Dedifferentiated amniotic fluid mesenchymal stem cell (primary cell): ENCODE measurements at regions not wholly inside any gene's neighbourhood (a gene's known extent, or its start where the extent isn't known, plus 50 kb on each side); places are given as distances from the start of the nearest gene placed in this dataset.
"Not testable (repeated sequence)": the region's sequence is repeated elsewhere in the genome, so short reads cannot be mapped to it uniquely, and the experiment has no call there.

Experiments used
- DNase-seq: peaks from one replicate; pipeline ENCODE4 v3.0.0-alpha.2; 2016; ENCODE audit errors: extremely low spot score

- no peak for DNase-seq
Measured at GRCh38 chr13:103694471-103694870, 628.3 kb upstream of the SLC10A2 start.

- DNase-seq, result no peak
Measured at GRCh38 chr13:103694033-103694432, 627.8 kb upstream of the SLC10A2 start.

- no peak for DNase-seq
Measured at GRCh38 chr13:103692442-103692841, 626.2 kb upstream of the SLC10A2 start.

GRCh38 chr13:103676329-103676728, 610.1 kb upstream of the SLC10A2 start:
- DNase-seq, result no peak

- no peak for DNase-seq
Measured at GRCh38 chr13:103671547-103671946, 605.3 kb upstream of the SLC10A2 start.

- DNase-seq, result no peak
Measured at GRCh38 chr13:103663996-103664395, 597.8 kb upstream of the SLC10A2 start.

GRCh38 chr13:103656311-103656710, 590.1 kb upstream of the SLC10A2 start:
- no peak for DNase-seq

- no peak for DNase-seq
Measured at GRCh38 chr13:103640606-103641005, 574.4 kb upstream of the SLC10A2 start.

GRCh38 chr13:103639326-103639725, 573.1 kb upstream of the SLC10A2 start:
- no peak for DNase-seq

- DNase-seq, result no peak
Measured at GRCh38 chr13:103638706-103639105, 572.5 kb upstream of the SLC10A2 start.

GRCh38 chr13:103634066-103634465, 567.8 kb upstream of the SLC10A2 start:
- DNase-seq, result no peak

GRCh38 chr13:103625194-103625593, 559.0 kb upstream of the SLC10A2 start:
- DNase-seq, result no peak

- no peak for DNase-seq
Measured at GRCh38 chr13:103618151-103618550, 551.9 kb upstream of the SLC10A2 start.

GRCh38 chr13:103615771-103616170, 549.6 kb upstream of the SLC10A2 start:
- no peak for DNase-seq

GRCh38 chr13:103614761-103615160, 548.5 kb upstream of the SLC10A2 start:
- no peak for DNase-seq

GRCh38 chr13:103607995-103608394, 541.8 kb upstream of the SLC10A2 start:
- DNase-seq, result no peak

- DNase-seq, result no peak
Measured at GRCh38 chr13:103605546-103606326, 539.5 kb upstream of the SLC10A2 start.

GRCh38 chr13:103599870-103600269, 533.7 kb upstream of the SLC10A2 start:
- not testable (repeated sequence) for DNase-seq

GRCh38 chr13:103598671-103599070, 532.5 kb upstream of the SLC10A2 start:
- DNase-seq, result no peak

GRCh38 chr13:103573446-103573845, 507.2 kb upstream of the SLC10A2 start:
- DNase-seq, result no peak

GRCh38 chr13:103568314-103568713, 502.1 kb upstream of the SLC10A2 start:
- DNase-seq, result no peak

- DNase-seq, result no peak
Measured at GRCh38 chr13:103557878-103558277, 491.7 kb upstream of the SLC10A2 start.

GRCh38 chr13:103556681-103557080, 490.5 kb upstream of the SLC10A2 start:
- DNase-seq, result no peak

GRCh38 chr13:103547914-103548313, 481.7 kb upstream of the SLC10A2 start:
- no peak for DNase-seq
